ENCODE measurements at regions not wholly inside any gene's neighbourhood (a gene's known extent, or its start where the extent isn't known, plus 50 kb on each side); places are given as distances from the start of the nearest gene placed in this dataset.

GRCh38 chr2:236823963-236824362, 254.3 kb downstream of the ACKR3 start:
- H3F3A ChIP-seq (ENCODE audit: insufficient read depth, low read length), result no peaks in the 10 kb centered on the region
- no peak overlapping the region for H3K9ac ChIP-seq (ENCODE audit: low read length)
- no peak overlapping the region for H3K4me3 ChIP-seq (ENCODE audit: low read length)
- no peaks in the 10 kb centered on the region for H4K20me1 ChIP-seq (ENCODE audit: insufficient read depth, low read length)
- H3K27me3 ChIP-seq (replicated peaks; ENCODE audit: insufficient read depth, low read length), result no peaks in the 10 kb centered on the region
- no peaks in the 10 kb centered on the region for H3K9me2 ChIP-seq (replicated peaks; ENCODE audit: insufficient read depth, low read length)
- no peak overlapping the region for H3K27ac ChIP-seq (ENCODE audit: low read length)
- no peaks in the 10 kb centered on the region for H3K79me2 ChIP-seq (ENCODE audit: low read length)
- H2AFZ ChIP-seq (ENCODE audit: low read length), result no peak overlapping the region
- TF ChIP-seq CTCF (IDR thresholded peaks at IDR 0.05; ENCODE audit: low read length), result no peak
- no peak for TF ChIP-seq EZH2 (optimal IDR thresholded peaks at IDR 0.05; ENCODE audit: low read depth, low read length)
- no peak for TF ChIP-seq EZH2phosphoT487 (IDR thresholded peaks at IDR 0.05; ENCODE audit: low read length)
- DNase-seq, result no peak
- no peaks in the 10 kb centered on the region for H3K4me1 ChIP-seq (ENCODE audit: low read length)
- H3K36me3 ChIP-seq (replicated peaks; ENCODE audit: insufficient read depth, low read length), result no peaks in the 10 kb centered on the region
- H3K9me3 ChIP-seq (replicated peaks; ENCODE audit: insufficient read depth, low read length), result no peaks in the 10 kb centered on the region
- no peak overlapping the region for H3K4me2 ChIP-seq (ENCODE audit: low read depth, low read length)

GRCh38 chr2:236824836-236825235, 255.2 kb downstream of the ACKR3 start:
- Histone ChIP-seq H4K20me1 (ENCODE audit: insufficient read depth, low read length) (no peaks in the 10 kb centered on the region), H3F3A (ENCODE audit: insufficient read depth, low read length) (no peaks in the 10 kb centered on the region), H3K27ac (ENCODE audit: low read length) (no peak overlapping the region), H3K4me1 (ENCODE audit: low read length) (no peaks in the 10 kb centered on the region), H3K36me3 (replicated peaks; ENCODE audit: insufficient read depth, low read length) (no peaks in the 10 kb centered on the region), H2AFZ (ENCODE audit: low read length) (no peak overlapping the region), H3K9me2 (replicated peaks; ENCODE audit: insufficient read depth, low read length) (no peaks in the 10 kb centered on the region), H3K4me2 (ENCODE audit: low read depth, low read length) (no peak overlapping the region), H3K9ac (ENCODE audit: low read length) (no peak overlapping the region), H3K27me3 (replicated peaks; ENCODE audit: insufficient read depth, low read length) (no peaks in the 10 kb centered on the region), H3K9me3 (replicated peaks; ENCODE audit: insufficient read depth, low read length) (no peaks in the 10 kb centered on the region), H3K79me2 (ENCODE audit: low read length) (no peaks in the 10 kb centered on the region), H3K4me3 (ENCODE audit: low read length) (no peak overlapping the region)
- TF ChIP-seq CTCF (IDR thresholded peaks at IDR 0.05; ENCODE audit: low read length), result no peak
- no peak for TF ChIP-seq EZH2 (optimal IDR thresholded peaks at IDR 0.05; ENCODE audit: low read depth, low read length)
- TF ChIP-seq EZH2phosphoT487 (IDR thresholded peaks at IDR 0.05; ENCODE audit: low read length), result no peak
- no peak for DNase-seq

GRCh38 chr2:236825989-236826510, 256.4 kb downstream of the ACKR3 start:
- H3K9me2 ChIP-seq (replicated peaks; ENCODE audit: insufficient read depth, low read length), result no peaks in the 10 kb centered on the region
- no peaks in the 10 kb centered on the region for H3F3A ChIP-seq (ENCODE audit: insufficient read depth, low read length)
- no peak for DNase-seq
- H3K4me1 ChIP-seq (ENCODE audit: low read length), result no peaks in the 10 kb centered on the region
- H3K9me3 ChIP-seq (replicated peaks; ENCODE audit: insufficient read depth, low read length), result no peaks in the 10 kb centered on the region
- H3K27me3 ChIP-seq (replicated peaks; ENCODE audit: insufficient read depth, low read length), result no peaks in the 10 kb centered on the region
- H3K79me2 ChIP-seq (ENCODE audit: low read length), result no peaks in the 10 kb centered on the region
- H3K4me3 ChIP-seq (ENCODE audit: low read length), result no peak overlapping the region
- H3K9ac ChIP-seq (ENCODE audit: low read length), result no peak overlapping the region
- no peak overlapping the region for H2AFZ ChIP-seq (ENCODE audit: low read length)
- H3K27ac ChIP-seq (ENCODE audit: low read length), result no peak overlapping the region
- no peak for TF ChIP-seq EZH2 (optimal IDR thresholded peaks at IDR 0.05; ENCODE audit: low read depth, low read length)
- TF ChIP-seq EZH2phosphoT487 (IDR thresholded peaks at IDR 0.05; ENCODE audit: low read length), result no peak
- TF ChIP-seq CTCF (IDR thresholded peaks at IDR 0.05; ENCODE audit: low read length), result no peak
- no peaks in the 10 kb centered on the region for H3K36me3 ChIP-seq (replicated peaks; ENCODE audit: insufficient read depth, low read length)
- H3K4me2 ChIP-seq (ENCODE audit: low read depth, low read length), result no peak overlapping the region
- no peaks in the 10 kb centered on the region for H4K20me1 ChIP-seq (ENCODE audit: insufficient read depth, low read length)
